HT-29 (cell line): ENCODE measurements at regions not wholly inside any gene's neighbourhood (a gene's known extent, or its start where the extent isn't known, plus 50 kb on each side); places are given as distances from the start of the nearest gene placed in this dataset.
"Not testable (repeated sequence)": the region's sequence is repeated elsewhere in the genome, so short reads cannot be mapped to it uniquely, and the experiment has no call there.

ENCODE experiments used
- DNase-seq: peaks from one replicate; pipeline ENCODE4 v3.0.0-alpha.2; 2015; ENCODE audit warnings: low spot score

DNA sequence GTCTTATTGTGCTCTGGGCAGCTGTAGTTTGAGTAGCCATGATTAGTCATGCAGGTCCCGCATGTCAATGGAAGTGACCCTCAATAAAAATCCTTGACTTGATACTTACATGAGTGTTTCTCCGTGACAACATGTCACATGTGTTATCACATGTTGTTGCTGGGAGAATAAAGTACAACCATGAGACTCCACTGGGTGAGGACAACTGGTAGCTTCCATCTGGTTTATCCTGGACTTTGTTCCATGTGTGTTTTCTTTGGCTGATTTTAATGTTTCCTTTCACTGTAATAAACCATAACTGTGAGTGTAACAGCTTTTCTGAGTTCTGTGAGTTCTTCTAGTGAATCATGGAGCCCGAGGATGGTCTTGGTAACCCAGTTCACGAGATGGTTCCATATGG is 63.1 kb upstream of the NDN start:
- no peak for DNase-seq

DNA sequence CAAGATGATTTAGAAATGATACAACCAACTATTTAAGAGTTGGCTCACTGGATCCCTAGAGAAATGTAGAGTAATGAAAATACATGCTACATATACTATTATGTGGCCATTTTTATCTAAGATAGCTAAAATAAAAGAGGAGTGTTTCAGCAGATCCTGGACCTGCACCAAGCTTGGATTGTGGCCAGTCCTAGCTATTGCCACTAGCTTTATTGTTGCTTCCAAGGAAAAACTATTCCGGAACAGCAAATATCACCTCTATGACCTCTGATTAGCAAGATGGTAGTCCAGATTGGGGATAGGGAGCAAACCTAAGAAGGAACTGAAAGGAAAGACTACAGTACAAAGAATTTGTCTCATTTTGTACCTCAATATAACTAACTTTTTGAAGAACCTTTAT is 63.7 kb upstream of the NDN start:
- no peak for DNase-seq

DNA sequence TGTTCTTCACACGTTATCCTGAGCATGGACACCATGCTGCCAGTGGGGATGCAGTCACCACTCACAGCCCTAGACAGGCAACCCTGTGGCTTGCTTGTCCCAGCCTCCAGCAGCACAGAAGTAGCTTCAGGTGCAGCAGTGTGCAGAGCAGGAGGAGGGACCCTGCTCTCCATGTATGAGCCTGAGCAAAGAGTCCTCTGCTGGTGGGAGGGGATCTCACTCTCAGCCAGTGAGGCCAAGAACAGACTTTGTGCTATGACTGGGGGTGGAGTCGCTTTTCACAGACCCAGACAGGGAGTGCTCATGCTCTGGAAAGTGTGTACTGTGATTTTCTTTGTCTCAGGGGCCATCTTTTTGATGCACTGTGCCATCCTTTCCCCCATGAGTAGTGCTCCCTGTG is 66.1 kb upstream of the NDN start:
- no peak for DNase-seq

DNA sequence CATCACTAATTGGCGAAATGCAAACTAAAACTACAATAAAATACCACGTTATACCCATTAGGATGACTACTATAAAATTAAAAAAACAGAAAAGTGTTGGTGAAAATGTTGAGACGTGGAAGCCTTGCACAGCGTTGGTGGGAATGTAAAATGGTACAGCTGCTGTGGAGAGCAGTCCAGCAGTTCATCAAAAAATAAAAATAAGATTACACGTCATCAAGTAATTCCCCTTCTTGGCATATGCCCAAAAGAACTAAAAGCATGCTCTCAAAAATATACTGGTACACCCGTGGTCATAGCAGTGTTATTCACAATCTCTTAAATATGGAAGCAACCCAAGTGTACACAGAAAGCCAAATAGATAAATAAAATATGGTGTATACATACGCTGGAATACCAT is 71.8 kb upstream of the NDN start:
- no peak for DNase-seq

DNA sequence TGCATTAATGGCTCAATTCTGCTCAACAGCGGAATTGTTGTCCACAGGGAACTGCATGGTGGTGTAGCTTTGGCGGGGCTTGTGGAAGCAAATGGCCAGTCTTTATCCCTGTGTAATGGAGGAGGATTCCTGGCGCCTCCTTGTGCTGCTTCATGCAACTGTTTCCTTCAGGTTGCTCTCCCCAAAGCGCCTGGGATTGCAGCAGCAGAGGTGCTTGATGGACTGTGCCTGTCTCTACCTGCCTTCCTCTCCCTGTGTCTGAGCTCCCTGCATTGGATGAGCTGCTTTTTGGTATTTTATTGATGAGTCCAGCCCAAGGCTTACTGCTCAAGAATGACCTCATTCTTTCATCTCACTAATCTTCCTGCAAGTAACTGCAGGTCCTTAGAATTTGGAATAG is 72.9 kb upstream of the NDN start:
- DNase-seq, result no peak

DNA sequence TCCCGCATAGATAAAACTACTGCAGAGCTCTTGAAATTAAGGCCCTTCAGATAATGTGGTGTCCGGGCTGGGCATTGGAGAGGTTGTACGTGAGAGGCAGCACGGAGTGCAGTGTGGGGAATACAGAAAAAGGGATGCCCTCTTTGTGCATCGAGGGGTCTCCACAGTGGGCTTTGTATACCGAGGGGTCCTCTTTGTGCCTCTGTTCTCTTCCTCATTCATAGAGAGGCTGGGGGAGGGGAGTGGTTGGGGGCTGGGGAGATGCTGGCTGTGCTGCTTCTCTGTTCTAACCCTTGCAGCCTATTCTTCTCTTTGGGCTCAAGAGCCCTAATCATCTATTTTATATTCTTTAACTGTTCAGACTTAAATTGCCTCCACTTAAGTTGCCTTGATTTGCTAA is 74.3 kb upstream of the NDN start:
- no peak for DNase-seq

DNA sequence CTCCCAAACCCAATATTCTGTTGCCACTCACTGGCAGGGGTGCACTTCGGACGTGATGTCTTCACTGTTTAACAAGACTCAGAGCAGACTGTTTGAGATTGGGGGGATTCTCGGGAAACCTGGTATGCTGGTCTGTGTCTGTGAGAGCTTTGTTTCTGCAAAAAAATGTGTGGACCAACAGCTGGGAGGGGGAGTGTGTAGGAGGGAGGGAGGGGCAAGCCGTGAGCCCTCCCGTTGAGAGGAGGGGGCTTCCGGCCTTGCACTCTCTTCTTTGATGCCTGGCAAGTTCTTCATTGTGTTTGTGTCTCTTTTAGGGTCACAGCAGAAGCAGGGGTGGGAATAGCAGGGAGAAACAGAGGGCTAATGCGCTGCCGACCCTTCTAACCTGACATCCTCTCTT is 74.9 kb upstream of the NDN start:
- DNase-seq, result no peak

DNA sequence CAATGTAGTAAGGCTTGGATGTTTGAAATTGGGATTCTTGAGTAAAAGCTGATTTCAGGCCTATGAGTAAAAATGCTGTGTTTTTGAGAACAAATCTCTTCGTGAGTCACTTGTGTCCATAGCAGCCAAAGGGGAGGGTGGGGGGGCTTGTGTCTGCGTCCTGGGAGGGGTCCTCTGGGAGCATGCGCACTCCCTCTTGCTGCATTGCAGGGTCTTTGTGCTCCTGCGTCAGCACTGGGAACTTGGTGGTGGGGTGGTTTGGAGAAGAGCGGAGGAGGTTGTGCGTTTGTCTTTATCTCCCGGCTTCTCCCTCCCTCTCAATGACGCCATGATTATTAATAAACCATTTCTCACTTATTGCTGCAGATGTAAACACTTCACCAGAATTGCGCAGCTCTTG is 75.9 kb upstream of the NDN start:
- DNase-seq, result no peak

DNA sequence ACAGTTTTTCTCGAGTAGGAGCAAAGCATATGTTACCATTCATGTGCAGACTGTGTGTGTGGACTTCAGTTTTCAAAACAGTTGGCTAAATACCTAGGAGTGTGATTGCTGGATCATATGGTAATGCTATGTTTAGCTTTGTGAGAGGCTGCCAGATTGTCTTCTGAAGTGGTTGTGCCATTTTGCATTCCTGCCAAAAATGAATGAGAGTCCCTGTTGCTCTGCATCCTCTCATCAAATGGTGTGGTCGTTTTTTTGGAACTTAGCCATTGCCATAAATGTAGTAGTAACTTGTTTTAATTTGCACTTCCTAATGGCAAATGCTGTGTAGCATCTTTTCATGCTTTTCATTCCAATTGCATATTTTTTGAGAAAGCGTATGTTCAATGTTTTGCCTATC is 77.2 kb upstream of the NDN start:
- DNase-seq, result no peak

DNA sequence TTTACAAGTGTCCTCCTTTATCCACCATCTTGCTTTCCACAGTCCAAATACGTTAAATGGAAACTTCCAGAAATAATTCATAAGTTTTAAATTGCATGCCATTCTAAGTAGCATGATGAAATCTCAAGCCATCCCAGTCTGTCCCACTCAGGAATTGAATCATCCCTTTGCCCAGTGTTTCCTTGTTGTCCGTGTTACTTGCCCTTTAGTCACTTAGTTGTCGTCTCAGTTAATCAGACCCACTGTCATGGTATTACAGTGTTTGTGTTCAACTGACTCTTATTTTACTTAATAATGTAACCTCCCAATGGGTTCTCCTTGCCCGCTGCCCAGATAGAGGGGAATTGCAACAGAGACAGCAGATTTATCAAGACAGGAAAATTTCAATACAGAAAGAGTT is 77.6 kb upstream of the NDN start:
- DNase-seq, result no peak

DNA sequence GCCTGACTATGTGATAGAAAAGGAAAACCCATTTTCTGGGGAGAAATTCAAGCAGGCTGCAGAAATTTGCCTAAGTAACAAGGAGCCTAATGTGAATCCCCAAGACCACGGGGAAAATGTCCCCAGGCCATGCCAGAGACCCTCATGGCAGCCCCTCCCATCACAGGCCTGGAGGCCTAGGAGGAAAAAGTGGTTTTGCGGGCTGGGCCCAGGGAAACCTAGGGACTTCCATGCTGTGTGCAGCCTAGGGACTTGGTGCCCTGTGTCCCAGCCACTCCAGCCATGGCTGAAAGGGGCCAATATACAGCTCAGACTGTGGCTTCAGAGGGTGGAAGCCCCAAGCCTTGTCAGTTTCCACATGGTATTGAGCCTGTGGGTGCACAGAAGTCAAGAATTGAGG is 79.7 kb upstream of the NDN start:
- not testable (repeated sequence) for DNase-seq

DNA sequence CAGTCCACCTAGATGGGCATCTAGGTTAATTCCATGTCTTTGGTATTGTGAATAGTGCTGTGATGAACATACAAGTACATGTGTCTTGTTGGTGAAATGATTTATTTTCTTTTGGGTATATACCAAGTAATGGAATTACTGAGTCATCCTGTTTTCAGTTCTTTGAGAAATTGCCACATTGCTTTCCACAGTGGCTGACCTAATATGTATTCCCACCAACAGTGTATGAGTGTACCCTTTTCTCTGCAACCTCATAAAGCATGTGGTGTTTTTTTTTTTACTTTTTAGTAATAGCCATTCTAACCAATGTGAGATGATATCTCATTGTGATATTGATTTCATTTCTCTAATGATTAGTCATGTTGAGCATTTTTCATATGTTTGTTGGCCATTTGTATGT is 86.0 kb upstream of the NDN start:
- no peak for DNase-seq

DNA sequence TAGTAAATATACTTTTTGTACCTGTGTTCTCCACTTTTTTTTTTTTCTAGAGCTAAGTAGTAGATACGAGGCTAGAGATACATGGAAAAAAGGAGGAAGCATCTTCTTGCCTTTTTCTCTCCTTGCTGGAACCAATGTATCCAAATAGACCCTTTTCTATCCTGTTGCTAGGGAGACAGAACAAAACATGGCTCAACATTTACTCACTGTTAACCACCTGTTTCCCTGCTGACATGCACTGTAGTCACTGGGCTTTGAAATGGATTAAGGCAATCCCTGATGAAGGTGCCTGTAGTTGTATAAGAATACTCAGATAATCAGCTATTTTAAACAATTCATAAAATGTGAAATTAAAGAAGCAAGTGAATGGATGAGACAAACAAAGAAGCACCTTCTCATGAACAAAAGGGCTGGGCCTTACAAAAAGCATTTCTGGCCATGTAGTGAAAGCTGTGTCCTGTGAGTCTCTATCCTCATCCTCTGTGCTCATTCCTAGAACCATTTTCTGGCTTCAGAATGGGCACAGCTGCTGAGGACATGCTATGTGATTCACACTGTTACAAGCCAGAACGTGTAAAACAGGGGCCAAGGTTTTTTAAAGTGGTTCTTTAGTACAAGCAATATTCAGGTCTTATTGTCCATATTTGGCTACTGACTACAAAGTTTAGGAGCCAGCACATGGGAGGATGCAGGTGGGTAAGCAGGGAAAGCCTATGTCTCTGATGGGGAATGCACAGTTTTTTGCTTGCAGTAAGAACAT is 100.4 kb upstream of the NDN start:
- DNase-seq, result no peak

DNA sequence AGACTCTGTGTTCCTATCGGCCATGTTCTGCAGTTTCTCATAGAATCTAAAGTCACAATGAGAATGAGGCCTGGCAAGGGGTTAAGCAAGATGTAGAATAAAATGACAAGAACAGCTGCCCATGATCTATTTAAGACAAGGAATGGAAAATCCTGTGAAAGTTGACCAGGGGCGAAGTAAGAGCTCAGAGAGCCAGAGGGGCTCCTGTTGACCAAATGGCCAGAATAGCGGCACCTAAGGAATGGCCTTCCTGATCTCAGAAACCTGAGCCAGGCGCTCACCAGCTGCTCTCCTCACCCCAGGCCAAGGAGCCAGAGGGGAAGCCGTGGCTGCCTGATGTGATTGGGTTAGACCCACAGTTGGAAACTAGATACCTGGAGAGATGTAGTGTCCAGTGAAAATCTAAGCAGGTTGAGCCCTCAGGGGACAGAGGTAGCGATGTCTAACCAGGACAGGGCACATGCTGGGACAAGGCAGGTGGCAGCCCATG is 106.1 kb upstream of the NDN start:
- DNase-seq, result no peak

DNA sequence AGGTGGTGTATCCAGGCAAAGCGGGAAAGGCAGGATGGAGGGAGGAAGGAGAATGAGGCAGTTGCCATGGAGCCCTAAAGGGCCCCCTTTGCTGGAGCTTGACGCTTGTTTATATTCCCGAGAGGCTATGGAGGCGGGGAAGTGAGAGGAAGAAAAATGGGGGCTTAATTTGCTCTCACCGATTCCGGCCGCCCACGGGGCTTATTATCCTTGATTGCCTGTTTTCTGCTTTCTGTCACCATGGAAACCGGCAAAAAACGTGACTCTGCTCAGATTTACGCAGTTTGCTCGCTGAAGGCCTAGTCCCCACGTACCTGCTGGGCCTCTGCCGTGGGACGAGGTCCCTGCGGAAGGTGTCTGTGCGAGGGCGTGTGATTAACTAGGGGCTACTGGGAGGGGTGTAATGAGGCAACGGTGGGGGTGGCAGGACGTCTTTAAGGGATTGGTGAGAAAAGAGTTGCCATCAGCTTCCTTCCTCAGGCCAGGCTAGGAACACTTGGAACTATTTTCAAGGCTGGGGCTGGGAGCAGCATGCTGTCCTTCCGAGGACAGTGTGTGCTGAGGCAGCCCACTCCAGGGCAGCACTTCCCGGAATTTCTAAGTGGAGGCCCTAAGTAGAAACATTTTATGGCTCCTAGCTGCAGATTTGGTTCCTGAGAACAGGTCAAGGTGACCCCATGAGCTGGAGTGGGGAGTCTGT is 110.8 kb upstream of the NDN start:
- DNase-seq, result no peak

DNA sequence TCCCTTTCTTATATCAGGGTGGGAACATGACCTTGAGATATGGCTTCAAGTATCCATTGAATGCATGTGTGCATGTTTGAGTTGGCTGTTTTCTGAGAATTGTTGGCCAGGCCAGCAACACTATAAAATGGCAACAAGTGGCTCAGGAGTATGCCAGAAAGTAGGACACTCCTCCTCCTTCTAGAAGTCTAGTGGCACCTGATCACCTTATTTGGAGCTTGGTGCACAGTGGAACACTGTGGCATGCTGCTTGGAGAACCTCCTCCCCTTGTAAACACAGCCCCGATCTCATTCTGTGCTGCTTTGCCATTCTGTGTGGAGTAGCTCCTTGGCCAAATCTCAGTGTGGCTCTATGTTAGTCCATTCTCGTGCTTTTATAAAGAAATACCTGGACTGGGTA is 114.8 kb upstream of the NDN start:
- DNase-seq, result no peak

DNA sequence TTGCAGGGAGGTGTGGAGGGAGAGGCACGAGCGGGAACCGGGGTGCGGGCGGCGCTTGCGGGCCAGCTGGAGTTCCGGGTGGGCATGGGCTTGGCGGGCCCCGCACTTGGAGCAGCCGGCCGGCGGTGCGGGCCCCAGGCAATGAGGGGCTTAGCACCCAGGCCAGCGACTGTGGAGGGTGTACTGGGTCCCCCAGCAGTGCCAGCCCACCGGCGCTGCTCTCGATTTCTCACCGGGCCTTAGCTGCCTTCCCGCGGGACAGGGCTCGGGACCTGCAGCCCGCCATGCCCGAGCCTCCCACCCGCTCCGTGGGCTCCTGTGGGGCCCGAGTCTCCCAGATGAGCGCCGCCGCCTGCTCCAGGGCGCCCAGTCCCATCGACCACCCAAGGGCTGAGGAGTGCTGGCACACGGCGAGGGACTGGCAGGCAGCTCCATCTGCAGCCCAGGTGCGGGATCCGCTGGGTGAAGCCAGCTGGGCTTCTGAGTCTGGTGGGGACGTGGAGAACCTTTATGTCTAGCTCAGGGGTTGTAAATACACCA is 115.9 kb upstream of the NDN start:
- DNase-seq, result not testable (repeated sequence)

DNA sequence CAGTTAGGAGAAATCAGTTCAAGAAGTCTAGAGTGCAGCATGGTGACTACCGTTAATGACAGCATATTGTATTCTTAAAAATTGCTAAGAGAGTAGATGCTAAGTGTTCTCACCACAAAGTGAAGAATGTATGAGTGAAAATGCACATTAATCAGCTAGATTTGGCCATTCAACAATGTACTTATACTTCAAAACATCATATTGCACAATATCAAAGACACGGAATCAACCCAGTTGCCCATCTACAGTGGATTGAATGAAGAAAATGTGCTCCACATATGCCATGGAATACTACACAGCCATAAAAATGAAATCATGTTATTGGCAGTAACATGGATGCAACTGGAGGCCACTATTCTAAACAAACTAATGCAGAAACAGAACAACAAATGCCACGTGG is 119.9 kb upstream of the NDN start:
- DNase-seq, result no peak

DNA sequence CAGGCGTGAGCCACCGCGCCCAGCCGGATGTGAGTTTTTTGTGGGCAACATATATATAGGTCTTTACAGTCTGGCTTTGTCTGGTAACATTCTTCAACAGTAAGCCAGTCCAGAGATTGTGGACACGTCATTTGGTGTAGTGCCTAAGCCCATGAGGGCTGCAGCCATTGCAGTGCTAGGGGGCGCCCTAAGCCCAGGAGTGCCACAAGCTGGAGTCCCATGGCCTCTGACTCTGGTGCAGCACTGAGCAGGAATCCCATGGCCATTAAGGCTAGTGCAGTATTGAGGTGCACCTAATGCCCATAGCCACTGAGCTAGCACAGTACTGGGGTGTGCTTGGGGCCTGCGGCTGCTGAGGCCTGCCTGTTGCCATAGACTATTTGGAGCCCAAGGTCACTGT is 136.4 kb upstream of the NDN start:
- peak; percentile 37 for DNase-seq

DNA sequence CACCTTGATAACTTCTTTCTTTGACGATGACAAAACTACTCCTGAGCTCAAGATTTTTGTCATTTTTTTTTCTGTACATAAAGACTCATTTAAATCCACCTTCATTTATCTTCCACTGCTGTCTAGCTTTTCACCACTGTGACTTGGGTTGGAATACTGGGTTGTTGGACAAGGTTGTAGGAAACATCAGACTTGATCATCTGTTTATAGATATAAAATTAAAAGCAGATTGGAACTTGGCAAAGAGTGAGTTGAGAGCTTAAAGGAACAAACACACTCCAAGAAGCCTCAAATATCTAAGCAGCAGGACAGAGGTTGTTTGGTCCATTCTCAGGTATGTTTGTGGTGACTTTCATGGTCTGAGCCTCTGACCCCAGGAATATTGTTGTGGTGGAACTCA is 141.7 kb upstream of the NDN start:
- DNase-seq, result no peak

DNA sequence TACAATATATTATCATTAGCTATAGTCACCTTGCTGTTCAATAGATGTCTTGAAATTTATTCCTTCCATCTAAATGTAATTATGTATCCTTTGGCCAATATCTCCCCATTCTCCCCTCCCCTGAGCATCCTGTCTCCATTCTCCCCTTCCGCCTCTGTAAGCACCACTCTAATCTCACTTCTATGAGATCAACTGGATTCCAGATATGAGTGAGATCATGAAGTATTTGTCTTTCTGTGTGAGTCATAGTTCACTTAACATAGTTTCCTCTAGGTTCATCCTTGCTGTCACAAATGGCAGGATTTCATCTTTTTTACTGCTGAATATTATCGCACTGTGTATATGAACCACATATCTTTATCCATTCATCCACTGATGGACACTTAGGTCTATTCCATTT is 148.8 kb upstream of the NDN start:
- no peak for DNase-seq

DNA sequence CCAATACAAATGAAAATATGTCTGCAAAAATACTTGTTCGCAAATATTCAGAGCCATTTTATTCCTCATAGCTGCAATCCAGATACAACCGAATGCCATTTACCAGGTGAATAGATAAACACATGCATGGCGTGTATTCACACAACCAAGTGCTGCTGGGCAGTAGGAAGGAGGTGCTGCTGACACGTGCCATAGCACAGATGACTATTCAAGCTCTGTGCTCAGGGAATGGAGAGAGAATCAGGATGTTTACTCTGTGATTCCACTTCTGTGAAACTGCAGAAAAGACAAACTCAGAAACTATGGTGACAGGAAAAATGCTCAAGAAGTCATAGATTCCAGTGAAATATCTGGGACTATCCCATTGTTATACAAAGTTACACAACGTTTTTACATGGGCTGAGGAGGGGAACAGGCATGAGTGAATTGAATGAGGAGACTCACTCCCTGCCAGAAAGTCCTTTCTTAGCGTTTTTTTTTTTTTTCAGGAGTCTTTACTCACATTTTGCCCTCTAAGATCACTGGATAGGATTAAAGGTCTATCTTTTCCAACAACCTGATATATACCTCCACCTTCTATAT is 152.9 kb upstream of the NDN start:
- DNase-seq, result no peak

DNA sequence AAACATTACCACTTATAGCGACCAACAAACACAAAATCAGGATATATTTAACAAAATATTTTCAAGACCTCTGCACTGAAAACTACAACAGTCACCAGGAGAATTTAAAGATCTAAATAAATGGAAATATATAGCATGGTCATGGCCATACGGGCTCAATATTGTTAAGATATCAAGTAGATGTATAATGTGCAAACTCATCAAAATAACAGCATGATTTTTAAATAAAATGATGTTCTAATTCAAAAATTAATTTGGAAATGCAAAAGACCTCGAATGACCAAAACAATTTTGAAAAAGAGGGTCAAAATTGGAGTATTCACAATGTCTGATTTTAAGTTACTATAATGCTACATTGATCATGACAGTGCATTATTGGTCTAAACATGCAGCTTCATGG is 159.1 kb upstream of the NDN start:
- no peak for DNase-seq
